Liver (tissue), 8 donors: ENCODE measurements at regions not wholly inside any gene's neighbourhood (a gene's known extent, or its start where the extent isn't known, plus 50 kb on each side); places are given as distances from the start of the nearest gene placed in this dataset.
"Not testable (repeated sequence)": the region's sequence is repeated elsewhere in the genome, so short reads cannot be mapped to it uniquely, and the experiment has no call there.

ENCODE experiments used
- DNase-seq: peaks from one replicate; pipeline ENCODE4 v3.0.0-alpha.2; 2017; ENCODE audit warnings: low spot score
- H3K27ac ChIP-seq, 2 donors: one replicate each; pipeline ENCODE4 v1.7.0; 2013; ENCODE audit warnings: inconsistent platforms in 2 of 2, low read length in 2 of 2, control low read depth in 1 of 2, low read depth in 1 of 2, mild to moderate bottlenecking in 1 of 2
- H3K27me3 ChIP-seq, 4 donors: one replicate each; pipeline versions ENCODE4 v1.6.1 to v1.7.0; 2013; ENCODE audit warnings: low read length in 3 of 4, inconsistent platforms in 1 of 4, mild to moderate bottlenecking in 1 of 4, moderate library complexity in 1 of 4; ENCODE audit not compliant: control insufficient read depth in 4 of 4, insufficient read depth in 4 of 4
- H3K36me3 ChIP-seq, 4 donors: one replicate each; pipeline versions ENCODE4 v1.6.1 to v1.7.0; 2013; ENCODE audit warnings: low read length in 3 of 4, mild to moderate bottlenecking in 3 of 4, low read depth in 1 of 4, moderate library complexity in 1 of 4; ENCODE audit not compliant: control insufficient read depth in 4 of 4, insufficient read depth in 3 of 4
- H3K4me1 ChIP-seq, 4 donors: one replicate each; pipeline versions ENCODE4 v1.6.1 to v1.7.0; 2013; ENCODE audit warnings: low read length in 3 of 4, mild to moderate bottlenecking in 3 of 4, moderate library complexity in 1 of 4; ENCODE audit not compliant: control insufficient read depth in 4 of 4, insufficient read depth in 4 of 4
- H3K4me3 ChIP-seq, 3 donors: one replicate each; pipeline versions ENCODE4 v1.6.1 to v1.7.0; 2013; ENCODE audit warnings: low read length in 3 of 3, control low read depth in 1 of 3, low read depth in 1 of 3, mild to moderate bottlenecking in 1 of 3
- H3K9ac ChIP-seq, 2 donors: one replicate each; pipeline ENCODE4 v1.7.0; 2013; ENCODE audit warnings: low read length in 2 of 2, mild to moderate bottlenecking in 2 of 2, moderate library complexity in 2 of 2, control low read depth in 1 of 2, low read depth in 1 of 2
- H3K9me3 ChIP-seq, 4 donors: one replicate each; pipeline versions ENCODE4 v1.6.1 to v1.7.0; 2013; ENCODE audit warnings: low read length in 3 of 4; ENCODE audit not compliant: control insufficient read depth in 4 of 4
- ATF3 ChIP-seq: IDR thresholded peaks from 2 replicates; pipeline ENCODE4 v1.6.1; 2016; ENCODE audit warnings: antibody characterized with exemption
- CTCF ChIP-seq: fragments of 150-350 bp; IDR thresholded peaks from 2 replicates; pipeline ENCODE4 v1.5.1; 2017; ENCODE audit warnings: improper control_type of control experiment, low read depth, low read length; ENCODE audit not compliant: missing input control
- EGR1 ChIP-seq, 2 donors: IDR thresholded peaks; 2 replicates each; pipeline ENCODE4 v1.6.1; 2016 to 2018; ENCODE audit warnings: antibody characterized with exemption in 2 of 2, low read depth in 2 of 2
- FOXA1 ChIP-seq: IDR thresholded peaks from 2 replicates; pipeline ENCODE4 v1.6.1; 2016; ENCODE audit warnings: antibody characterized with exemption
- FOXA2 ChIP-seq: IDR thresholded peaks from 2 replicates; pipeline ENCODE4 v1.6.1; 2016; ENCODE audit warnings: antibody characterized with exemption
- GABPA ChIP-seq, 2 donors: IDR thresholded peaks in 1 of 2; conservative IDR thresholded peaks in 1 of 2; 2 replicates each; pipeline ENCODE4 v1.6.1; 2016; ENCODE audit warnings: antibody characterized with exemption in 2 of 2, mild to moderate bottlenecking in 1 of 2, moderate library complexity in 1 of 2
- HNF4A ChIP-seq, 2 donors: conservative IDR thresholded peaks; 2 replicates each; pipeline ENCODE4 v1.6.1; 2016; ENCODE audit warnings: antibody characterized with exemption in 2 of 2, mild to moderate bottlenecking in 2 of 2
- HNF4G ChIP-seq: IDR thresholded peaks from 2 replicates; pipeline ENCODE4 v1.6.1; 2016; ENCODE audit warnings: antibody characterized with exemption
- JUND ChIP-seq, 2 donors: IDR thresholded peaks; 2 replicates each; pipeline ENCODE4 v1.6.1; 2016; ENCODE audit warnings: antibody characterized with exemption in 2 of 2
- MAX ChIP-seq: IDR thresholded peaks from 2 replicates; pipeline ENCODE4 v1.6.1; 2016; ENCODE audit warnings: antibody characterized with exemption
- NR2F2 ChIP-seq: IDR thresholded peaks from 2 replicates; pipeline ENCODE4 v1.6.1; 2016; ENCODE audit warnings: antibody characterized with exemption
- RAD21 ChIP-seq, 2 donors: IDR thresholded peaks; 2 replicates each; pipeline ENCODE4 v1.6.1; 2016; ENCODE audit warnings: antibody characterized with exemption in 2 of 2, mild to moderate bottlenecking in 2 of 2
- REST ChIP-seq: IDR thresholded peaks from 2 replicates; pipeline ENCODE4 v1.6.1; 2016; ENCODE audit warnings: antibody characterized with exemption, mild to moderate bottlenecking
- RXRA ChIP-seq, 2 donors: IDR thresholded peaks; 2 replicates each; pipeline ENCODE4 v1.6.1; 2017 to 2018; ENCODE audit warnings: antibody characterized with exemption in 2 of 2, mild to moderate bottlenecking in 1 of 2
- SP1 ChIP-seq: IDR thresholded peaks from 2 replicates; pipeline ENCODE4 v1.6.1; 2018; ENCODE audit warnings: antibody characterized with exemption, mild to moderate bottlenecking
- TAF1 ChIP-seq: conservative IDR thresholded peaks from 2 replicates; pipeline ENCODE4 v1.6.1; 2016; ENCODE audit warnings: antibody characterized with exemption, mild to moderate bottlenecking
- YY1 ChIP-seq: IDR thresholded peaks from 2 replicates; pipeline ENCODE4 v1.6.1; 2016; ENCODE audit warnings: antibody characterized with exemption, mild to moderate bottlenecking
- WGBS: extraction: QIAGEN DNeasy Blood & Tissue Kit; methylation state at CpG from one replicate; pipeline ENCODE4 v1.1.7; 2013; 5-methylcytosine and 5-hydroxymethylcytosine counted together
- donor health status: healthy.
- donor health status: healthy.
- donor health status: healthy.
- donor health status: healthy.
- donor health status: healthy.

- peaks cover 3 to 12% (median 6%) of the 10 kb centered on the region in 4 donors for H3K9me3 ChIP-seq
- WGBS = 87% methylated on average over 3 of the region's 3 CpGs
- H3K4me1 ChIP-seq, H3K27ac ChIP-seq, H3K27me3 ChIP-seq, DNase-seq, H3K4me3 ChIP-seq, H3K36me3 ChIP-seq, H3K9ac ChIP-seq: not testable (repeated sequence)
Observed at GRCh38 chr12:124218650-124219049, 76.2 kb upstream of the RFLNA start.

- H3K4me1 ChIP-seq = no peaks in the 10 kb centered on the region
- 72% methylated on average over 14 of the region's 14 CpGs for WGBS
- TF ChIP-seq FOXA1 (no peak), HNF4G (no peak), HNF4A (conservative IDR thresholded peaks at IDR 0.05) (no peak), MAX (no peak), NR2F2 (no peak)
Observed at GRCh38 chr12:124222368-124223245, 72.3 kb upstream of the RFLNA start.

GRCh38 chr12:124223733-124224138, 71.2 kb upstream of the RFLNA start:
- 88% methylated on average over 12 of the region's 12 CpGs for WGBS
- H3K9ac ChIP-seq, H3K9me3 ChIP-seq: not testable (repeated sequence)

More at GRCh38 chr12:124222368-124223245, 72.3 kb upstream of the RFLNA start:
- DNase-seq = no peak
- H3K36me3 ChIP-seq = no peaks in the 10 kb centered on the region
- peaks cover 0 to 6% (median 1%) of the 10 kb centered on the region in 4 donors for H3K9me3 ChIP-seq
- H3K4me3 ChIP-seq = no peak overlapping the region
- no peak overlapping the region for H3K27ac ChIP-seq
- no peak overlapping the region for H3K9ac ChIP-seq
- no peaks in the 10 kb centered on the region for H3K27me3 ChIP-seq

GRCh38 chr12:124224535-124225110, 70.3 kb upstream of the RFLNA start:
- Histone ChIP-seq H3K27me3 (no peaks in the 10 kb centered on the region), H3K9ac (no peak overlapping the region), H3K9me3 (peaks cover 0 to 5% (median 1%) of the 10 kb centered on the region in 4 donors), H3K27ac (no peak overlapping the region), H3K4me1 (no peaks in the 10 kb centered on the region), H3K4me3 (no peak overlapping the region), H3K36me3 (no peaks in the 10 kb centered on the region)
- no peak for DNase-seq
- WGBS = 81% methylated on average over 19 of the region's 19 CpGs
- no peak for TF ChIP-seq TAF1
- TF ChIP-seq RXRA (IDR thresholded peaks at IDR 0.05) = no peak
- TF ChIP-seq RAD21 (IDR thresholded peaks at IDR 0.05) = no peak
- TF ChIP-seq EGR1 (IDR thresholded peaks at IDR 0.05; ENCODE audit: low read depth in 2 of 2) = no peak
- no peak for TF ChIP-seq REST
- TF ChIP-seq HNF4G = no peak
- no peak for TF ChIP-seq JUND (IDR thresholded peaks at IDR 0.05)
- no peak for TF ChIP-seq FOXA1
- no peak for TF ChIP-seq NR2F2
- no peak for TF ChIP-seq ATF3
- no peak for TF ChIP-seq GABPA (IDR thresholded peaks at IDR 0.05 in 1 of 2, conservative IDR thresholded peaks at IDR 0.05 in 1 of 2)
- TF ChIP-seq YY1 = no peak
- TF ChIP-seq CTCF = no peak
- TF ChIP-seq MAX = no peak
- no peak for TF ChIP-seq FOXA2
- no peak for TF ChIP-seq HNF4A (conservative IDR thresholded peaks at IDR 0.05)
- TF ChIP-seq SP1 = no peak

More at GRCh38 chr12:124223733-124224138, 71.2 kb upstream of the RFLNA start:
- not testable (repeated sequence) for DNase-seq, H3K4me1 ChIP-seq, H3K27me3 ChIP-seq, H3K4me3 ChIP-seq, H3K27ac ChIP-seq, H3K36me3 ChIP-seq
